IPS-18a (cell line): ENCODE measurements at regions not wholly inside any gene's neighbourhood (a gene's known extent, or its start where the extent isn't known, plus 50 kb on each side); places are given as distances from the start of the nearest gene placed in this dataset.

Source experiments
- H3K27ac ChIP-seq: one replicate; pipeline ENCODE4 v1.5.1; 2013; ENCODE audit warnings: low read length
- H3K27me3 ChIP-seq: one replicate; pipeline ENCODE4 v1.6.1; 2013; ENCODE audit warnings: mild to moderate bottlenecking, low read length; ENCODE audit not compliant: control insufficient read depth, insufficient read depth
- H3K36me3 ChIP-seq: one replicate; pipeline ENCODE4 v1.6.1; 2013; ENCODE audit warnings: low read depth, low read length; ENCODE audit not compliant: control insufficient read depth
- H3K4me1 ChIP-seq: one replicate; pipeline ENCODE4 v1.6.1; 2013; ENCODE audit warnings: low read depth, low read length; ENCODE audit not compliant: control insufficient read depth
- H3K4me3 ChIP-seq: one replicate; pipeline ENCODE4 v1.5.1; 2013; ENCODE audit warnings: low read length
- H3K9ac ChIP-seq: one replicate; pipeline ENCODE4 v1.6.1; 2013; ENCODE audit warnings: mild to moderate bottlenecking, low read length, moderate library complexity
- H3K9me3 ChIP-seq: one replicate; pipeline ENCODE4 v1.6.1; 2013; ENCODE audit warnings: low read depth, low read length; ENCODE audit not compliant: control insufficient read depth

DNA sequence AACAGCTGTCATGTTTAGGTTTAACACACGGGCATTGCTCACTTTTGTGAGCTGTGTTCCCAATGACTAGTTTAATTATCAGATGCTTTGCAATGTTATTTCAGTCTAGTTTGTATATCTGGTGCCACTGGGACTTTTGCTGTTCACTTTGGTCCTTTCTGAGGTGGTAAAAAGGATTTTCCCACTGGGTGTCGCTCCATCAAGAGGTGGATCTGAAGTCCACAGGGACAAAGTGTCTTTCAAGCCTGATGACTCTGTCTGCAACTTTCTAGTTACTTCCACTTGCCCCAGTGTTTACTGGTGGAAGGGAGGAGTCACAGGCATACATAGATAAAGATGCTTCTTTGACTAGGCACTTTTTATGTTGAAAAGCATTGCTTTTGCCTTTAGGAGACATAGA is 242.2 kb downstream of the HGF start:
- Histone ChIP-seq H3K4me1 (no peaks in the 10 kb centered on the region), H3K9me3 (no peaks in the 10 kb centered on the region), H3K9ac (no peak overlapping the region), H3K4me3 (no peak overlapping the region), H3K36me3 (no peaks in the 10 kb centered on the region), H3K27ac (no peak overlapping the region), H3K27me3 (no peaks in the 10 kb centered on the region)

DNA sequence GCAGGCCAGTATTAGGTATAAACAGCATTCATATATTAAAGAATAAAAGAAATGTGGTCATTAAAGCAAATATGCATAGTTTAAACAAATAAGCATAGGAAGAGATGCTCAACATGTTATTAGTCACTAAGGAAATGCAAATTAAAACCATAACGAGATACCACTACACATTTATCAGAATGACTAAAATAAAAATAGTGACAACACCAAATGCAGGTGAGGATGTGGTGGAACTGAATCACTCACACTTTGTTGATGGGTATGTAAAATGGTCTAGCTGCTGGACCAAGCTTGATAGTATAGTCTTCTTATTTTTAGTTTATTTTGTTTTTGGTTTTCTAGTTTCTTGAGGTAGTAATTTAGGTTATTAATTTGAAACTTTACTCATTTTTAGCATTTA is 242.9 kb downstream of the HGF start:
- H3K9ac ChIP-seq = no peak overlapping the region
- no peaks in the 10 kb centered on the region for H3K36me3 ChIP-seq
- no peaks in the 10 kb centered on the region for H3K27me3 ChIP-seq
- no peak overlapping the region for H3K4me3 ChIP-seq
- no peak overlapping the region for H3K27ac ChIP-seq
- H3K9me3 ChIP-seq = no peaks in the 10 kb centered on the region
- no peaks in the 10 kb centered on the region for H3K4me1 ChIP-seq

DNA sequence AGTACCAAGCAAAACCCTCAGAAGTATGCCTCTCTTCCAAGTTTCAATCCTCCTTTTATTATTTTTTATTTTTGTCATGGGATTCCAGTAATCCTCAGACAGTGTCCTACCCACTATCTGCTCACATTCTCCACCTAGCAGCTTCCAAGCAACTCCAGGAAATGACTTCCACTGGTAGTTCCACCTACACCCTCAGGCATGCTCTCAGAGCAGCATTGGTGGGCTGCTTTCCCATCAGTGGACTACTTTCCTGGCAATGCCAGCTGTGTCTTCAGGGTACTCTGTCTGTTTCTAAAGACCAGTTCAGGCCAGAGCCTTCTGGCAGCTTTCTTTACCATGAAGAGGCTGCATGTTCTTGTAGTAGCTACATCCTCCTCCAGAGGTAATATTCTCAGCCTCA is 244.0 kb downstream of the HGF start:
- Histone ChIP-seq H3K9ac (no peak overlapping the region), H3K36me3 (no peaks in the 10 kb centered on the region), H3K27me3 (no peaks in the 10 kb centered on the region), H3K27ac (no peak overlapping the region), H3K4me1 (no peaks in the 10 kb centered on the region), H3K9me3 (no peaks in the 10 kb centered on the region), H3K4me3 (no peak overlapping the region)

DNA sequence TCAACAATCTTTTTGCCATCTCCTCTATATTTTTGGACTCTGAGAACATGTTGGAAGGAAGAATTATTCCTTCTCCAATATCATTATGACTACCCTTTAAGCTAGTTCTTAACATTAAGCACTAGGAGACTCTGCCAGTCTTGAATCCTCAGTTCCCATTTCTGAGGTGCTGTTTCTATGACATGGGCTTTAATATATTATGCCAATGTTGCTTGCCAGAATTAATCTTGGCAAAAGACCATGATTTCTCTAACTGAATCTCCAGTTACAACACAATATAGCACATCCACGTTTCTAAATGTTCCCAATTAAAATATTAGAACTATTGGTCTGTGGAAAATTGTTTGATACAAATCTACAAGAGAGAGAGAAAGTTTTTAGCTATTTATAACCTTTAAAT is 250.0 kb downstream of the HGF start:
- H3K9me3 ChIP-seq = no peaks in the 10 kb centered on the region
- no peaks in the 10 kb centered on the region for H3K4me1 ChIP-seq
- no peak overlapping the region for H3K4me3 ChIP-seq
- no peaks in the 10 kb centered on the region for H3K36me3 ChIP-seq
- no peak overlapping the region for H3K9ac ChIP-seq
- no peaks in the 10 kb centered on the region for H3K27me3 ChIP-seq
- H3K27ac ChIP-seq = no peak overlapping the region

DNA sequence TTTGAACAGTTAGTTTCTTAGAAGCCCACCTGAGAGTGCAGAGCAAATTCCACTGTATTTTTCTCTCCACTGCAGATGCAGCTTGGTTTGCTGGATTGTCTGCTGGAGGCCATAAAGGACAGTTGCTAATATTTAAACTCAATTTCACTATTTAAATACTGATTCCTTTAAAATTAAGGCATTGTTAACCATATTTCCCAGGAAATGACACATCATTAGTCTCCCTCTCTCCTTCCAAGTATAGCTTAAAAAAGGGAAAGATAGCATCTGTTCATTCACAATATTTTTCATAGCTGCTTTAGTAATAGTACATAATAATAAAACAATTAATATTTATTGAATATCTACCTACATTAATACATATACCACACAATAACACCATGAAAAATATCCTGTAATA is 252.9 kb downstream of the HGF start:
- no peaks in the 10 kb centered on the region for H3K4me1 ChIP-seq
- H3K9ac ChIP-seq = no peak overlapping the region
- H3K4me3 ChIP-seq = no peak overlapping the region
- H3K36me3 ChIP-seq = no peaks in the 10 kb centered on the region
- no peaks in the 10 kb centered on the region for H3K27me3 ChIP-seq
- H3K27ac ChIP-seq = no peak overlapping the region
- no peaks in the 10 kb centered on the region for H3K9me3 ChIP-seq

DNA sequence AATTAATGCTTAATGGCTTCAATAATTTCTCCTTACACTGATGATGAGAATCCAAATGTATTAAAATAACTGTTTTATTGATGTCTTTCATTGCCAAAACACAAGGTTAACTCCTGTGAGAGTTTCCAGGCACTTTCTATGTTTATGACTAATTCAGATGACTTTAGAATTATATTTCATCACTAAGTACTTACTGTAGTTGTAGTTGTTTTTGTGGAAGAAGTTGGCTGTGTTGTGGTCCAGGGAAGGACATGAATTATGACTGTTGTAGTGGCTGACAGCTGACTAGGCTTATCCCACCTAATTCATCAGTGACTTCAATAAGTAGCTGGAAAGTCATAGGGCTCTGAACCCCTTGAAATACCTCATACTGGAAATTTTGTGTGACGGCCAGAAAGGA is 254.8 kb downstream of the HGF start:
- Histone ChIP-seq H3K27ac (no peak overlapping the region), H3K36me3 (no peaks in the 10 kb centered on the region), H3K9ac (no peak overlapping the region), H3K4me3 (no peak overlapping the region), H3K27me3 (no peaks in the 10 kb centered on the region), H3K9me3 (no peaks in the 10 kb centered on the region), H3K4me1 (no peaks in the 10 kb centered on the region)

DNA sequence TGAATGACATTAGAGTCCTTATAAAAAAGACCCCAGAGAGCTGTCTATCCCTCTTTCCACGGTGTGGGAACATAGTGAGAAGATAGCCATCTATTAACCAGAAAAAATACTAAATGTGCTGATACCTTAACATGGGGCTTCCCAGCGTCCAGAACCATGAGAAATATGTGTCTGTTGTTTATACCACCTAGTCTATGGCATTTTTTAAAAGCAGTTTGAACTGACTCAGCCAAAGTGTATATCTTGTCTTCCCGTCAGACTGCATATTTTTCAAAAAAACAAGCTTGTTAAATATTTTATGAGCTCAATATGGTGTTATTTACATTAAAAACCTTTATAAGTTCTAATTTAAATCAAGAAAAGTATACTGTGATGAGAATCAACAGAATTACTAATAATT is 255.3 kb downstream of the HGF start:
- no peaks in the 10 kb centered on the region for H3K27me3 ChIP-seq
- no peak overlapping the region for H3K9ac ChIP-seq
- no peak overlapping the region for H3K4me3 ChIP-seq
- no peaks in the 10 kb centered on the region for H3K36me3 ChIP-seq
- no peaks in the 10 kb centered on the region for H3K9me3 ChIP-seq
- no peak overlapping the region for H3K27ac ChIP-seq
- H3K4me1 ChIP-seq = no peaks in the 10 kb centered on the region

DNA sequence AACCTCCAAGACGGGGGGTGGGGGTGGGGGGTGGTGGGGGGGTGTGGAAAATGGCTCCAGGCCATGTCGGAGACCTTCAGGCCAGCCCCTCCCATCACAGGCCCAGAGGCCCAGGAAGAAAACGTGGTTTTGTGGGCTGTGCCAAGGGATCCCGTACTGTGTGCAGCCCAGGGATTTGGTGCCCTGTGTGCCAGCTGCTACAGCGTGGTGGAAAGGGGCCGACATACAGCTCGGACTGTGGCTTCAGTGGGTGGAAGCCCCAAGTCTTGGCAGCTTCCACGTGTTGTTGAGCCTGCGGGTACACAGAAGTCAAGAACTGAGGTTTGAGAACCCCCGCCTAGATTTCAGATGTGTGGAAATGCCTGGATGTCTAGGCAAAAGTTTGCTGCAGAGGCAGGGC is 259.7 kb downstream of the HGF start:
- Histone ChIP-seq H3K9me3 (no peaks in the 10 kb centered on the region), H3K27me3 (no peaks in the 10 kb centered on the region), H3K4me1 (no peaks in the 10 kb centered on the region), H3K27ac (no peak overlapping the region), H3K9ac (no peak overlapping the region), H3K36me3 (no peaks in the 10 kb centered on the region), H3K4me3 (no peak overlapping the region)

DNA sequence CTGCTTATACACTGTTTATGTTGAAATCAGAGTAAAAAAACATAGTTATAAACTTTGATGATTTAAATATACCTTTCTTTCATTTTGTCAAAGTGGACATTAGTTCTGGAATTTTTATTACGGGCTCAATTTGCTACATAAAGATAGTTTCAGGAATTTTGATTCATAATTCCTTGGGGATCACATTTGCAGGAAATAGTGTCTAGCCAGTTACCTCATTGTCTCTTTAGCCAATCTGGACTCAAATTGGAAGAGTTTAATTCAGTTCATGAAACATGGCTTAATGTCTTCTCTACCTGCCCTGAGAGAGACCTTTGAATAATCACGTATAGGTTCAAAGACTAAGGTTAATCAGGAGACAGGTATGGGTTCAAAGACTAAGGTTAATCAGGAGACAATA is 262.6 kb downstream of the HGF start:
- Histone ChIP-seq H3K4me3 (no peak overlapping the region), H3K9me3 (no peaks in the 10 kb centered on the region), H3K27ac (no peak overlapping the region), H3K4me1 (no peaks in the 10 kb centered on the region), H3K36me3 (no peaks in the 10 kb centered on the region), H3K27me3 (no peaks in the 10 kb centered on the region), H3K9ac (no peak overlapping the region)

DNA sequence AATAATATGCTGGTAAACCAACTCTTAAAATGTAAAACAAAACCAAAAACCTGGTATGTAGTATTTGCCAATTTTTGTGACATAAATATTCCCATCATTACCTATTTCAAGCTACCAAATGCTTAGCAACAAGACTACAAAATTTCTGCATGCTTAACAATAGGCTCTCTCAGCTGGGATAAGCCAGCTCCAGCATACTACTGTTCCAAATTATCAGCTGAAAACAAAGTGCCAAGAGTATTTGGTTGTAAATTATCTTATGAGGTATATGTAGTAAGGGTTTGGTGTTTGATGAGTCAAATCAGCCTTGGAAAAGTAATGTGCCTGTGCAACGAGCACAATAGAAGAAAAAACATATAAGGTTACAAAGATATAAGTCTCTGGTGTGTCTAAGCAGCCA is 263.2 kb downstream of the HGF start:
- H3K27ac ChIP-seq = no peak overlapping the region
- no peaks in the 10 kb centered on the region for H3K27me3 ChIP-seq
- no peak overlapping the region for H3K4me3 ChIP-seq
- H3K36me3 ChIP-seq = no peaks in the 10 kb centered on the region
- H3K4me1 ChIP-seq = no peaks in the 10 kb centered on the region
- no peak overlapping the region for H3K9ac ChIP-seq
- H3K9me3 ChIP-seq = no peaks in the 10 kb centered on the region

DNA sequence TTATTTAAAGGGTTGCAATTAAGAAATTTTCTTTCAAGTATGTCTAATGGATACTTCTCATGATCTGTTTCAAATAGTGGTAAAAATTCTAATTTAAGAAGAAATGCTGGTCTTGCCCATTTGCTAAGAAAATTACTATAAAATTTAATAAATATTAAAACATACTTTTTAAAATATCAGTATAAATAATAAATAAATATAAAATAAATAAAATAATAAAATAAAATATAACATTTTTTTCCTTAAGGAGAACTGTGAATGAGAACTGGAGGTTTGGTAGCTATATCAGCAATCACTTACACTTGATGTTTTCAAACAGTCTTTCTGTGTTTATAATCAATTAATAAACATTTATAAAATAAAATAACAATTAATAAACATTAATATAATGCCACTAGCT is 266.1 kb downstream of the HGF start:
- Histone ChIP-seq H3K36me3 (no peaks in the 10 kb centered on the region), H3K27me3 (no peaks in the 10 kb centered on the region), H3K27ac (no peak overlapping the region), H3K4me1 (no peaks in the 10 kb centered on the region), H3K9ac (no peak overlapping the region), H3K4me3 (no peak overlapping the region), H3K9me3 (no peaks in the 10 kb centered on the region)

DNA sequence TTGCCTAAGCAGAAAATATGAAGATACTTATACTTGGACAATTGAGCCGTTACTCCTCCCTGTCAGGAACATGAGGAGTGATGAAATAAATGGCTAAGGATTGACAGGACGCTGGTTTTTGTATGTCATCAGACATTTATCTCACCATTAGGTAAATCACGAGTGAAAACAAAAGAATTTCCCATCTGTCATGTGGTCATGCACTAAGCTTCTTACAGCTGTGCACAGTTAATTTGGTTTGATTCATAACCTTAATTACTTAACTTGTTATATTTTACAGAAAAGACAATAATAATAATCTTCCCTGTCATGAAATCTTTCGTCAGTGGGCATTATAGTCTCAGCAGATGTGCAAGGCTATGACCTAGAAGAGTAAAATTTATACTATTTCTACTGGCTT is 266.5 kb downstream of the HGF start:
- Histone ChIP-seq H3K4me3 (no peak overlapping the region), H3K9ac (no peak overlapping the region), H3K4me1 (no peaks in the 10 kb centered on the region), H3K9me3 (no peaks in the 10 kb centered on the region), H3K36me3 (no peaks in the 10 kb centered on the region), H3K27me3 (no peaks in the 10 kb centered on the region), H3K27ac (no peak overlapping the region)

DNA sequence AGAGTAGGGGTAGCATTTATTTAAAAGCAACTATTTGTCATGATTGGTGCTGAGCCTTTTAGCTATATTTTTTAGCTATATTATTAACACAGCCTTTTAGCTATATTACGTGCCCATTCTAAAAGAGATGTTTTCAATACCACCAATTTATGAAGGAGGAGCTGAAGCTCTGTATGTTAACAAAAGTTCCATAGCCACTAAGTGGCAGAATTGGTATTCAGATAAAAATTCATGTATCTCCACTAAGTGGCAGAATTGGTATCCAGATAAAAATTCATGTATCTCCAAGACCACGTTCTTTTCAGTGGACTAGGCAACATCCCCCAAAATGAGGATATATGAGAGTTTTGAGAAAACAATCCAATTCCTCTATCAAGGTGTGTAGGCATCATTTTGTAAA is 268.6 kb downstream of the HGF start:
- Histone ChIP-seq H3K9me3 (no peaks in the 10 kb centered on the region), H3K27me3 (no peaks in the 10 kb centered on the region), H3K9ac (no peak overlapping the region), H3K27ac (no peak overlapping the region), H3K4me1 (no peaks in the 10 kb centered on the region), H3K36me3 (no peaks in the 10 kb centered on the region), H3K4me3 (no peak overlapping the region)
